RWPE2 (cell line): ENCODE measurements at regions not wholly inside any gene's neighbourhood (a gene's known extent, or its start where the extent isn't known, plus 50 kb on each side); places are given as distances from the start of the nearest gene placed in this dataset.
A peak's percentile ranks its signal among the peaks of the same experiment; 100 is the strongest.

Experiments
- ATAC-seq: fragments of 200-7000 bp; cut with Tn5 transposase; 3 replicates; pipeline ENCODE4 v1.9.1; 2021; ENCODE audit warnings: low read depth
- DNase-seq: peaks from one replicate; pipeline ENCODE4 v3.0.0-alpha.2; 2020; ENCODE audit warnings: low spot score
- H3K27ac ChIP-seq: fragments of 450-650 bp; 2 replicates; pipeline ENCODE4 v1.5.1; 2017; ENCODE audit warnings: mild to moderate bottlenecking; ENCODE audit not compliant: poor library complexity, severe bottlenecking
- H3K27me3 ChIP-seq: fragments of 250-450 bp; sonication (Bioruptor Pico); 2 replicates; pipeline ENCODE4 v1.5.1; 2021; ENCODE audit warnings: mild to moderate bottlenecking, moderate library complexity; ENCODE audit not compliant: insufficient read depth, poor library complexity, severe bottlenecking
- H3K36me3 ChIP-seq: fragments of 250-450 bp; sonication (Bioruptor Pico); 2 replicates; pipeline ENCODE4 v1.5.1; 2020; ENCODE audit warnings: low read depth, mild to moderate bottlenecking, moderate library complexity
- H3K4me1 ChIP-seq: fragments of 250-450 bp; sonication (Bioruptor Pico); 2 replicates; pipeline ENCODE4 v1.5.1; 2021; ENCODE audit warnings: mild to moderate bottlenecking, moderate library complexity; ENCODE audit not compliant: insufficient read depth, poor library complexity, severe bottlenecking
- H3K4me3 ChIP-seq: fragments of 250-450 bp; sonication (Bioruptor Pico); 2 replicates; pipeline ENCODE4 v1.5.1; 2021; ENCODE audit warnings: mild to moderate bottlenecking, moderate library complexity; ENCODE audit not compliant: severe bottlenecking
- H3K9me3 ChIP-seq: fragments of 250-450 bp; sonication (Bioruptor Pico); 2 replicates; pipeline ENCODE4 v1.5.1; 2021; ENCODE audit warnings: mild to moderate bottlenecking, moderate library complexity; ENCODE audit not compliant: severe bottlenecking
- CTCF ChIP-seq: fragments of 450-650 bp; IDR thresholded peaks from one replicate; pipeline ENCODE4 v1.5.1; 2017; ENCODE audit warnings: mild to moderate bottlenecking, moderate library complexity; ENCODE audit not compliant: poor library complexity, severe bottlenecking

GRCh38 chr13:99836291-99836690 is 135.3 kb downstream of the ZIC5 start:
- Histone ChIP-seq H3K27ac (no peak overlapping the region), H3K27me3 (no peaks in the 10 kb centered on the region), H3K4me3 (no peak overlapping the region), H3K9me3 (no peaks in the 10 kb centered on the region), H3K36me3 (no peaks in the 10 kb centered on the region), H3K4me1 (no peaks in the 10 kb centered on the region)
- no peak for ATAC-seq
- TF ChIP-seq CTCF: no peak
- DNase-seq: no peak

- H3K27ac ChIP-seq: no peak overlapping the region
- ATAC-seq (no peak), DNase-seq (no peak)
- no peak for TF ChIP-seq CTCF
- no peaks in the 10 kb centered on the region for H3K4me1 ChIP-seq
- H3K27me3 ChIP-seq: no peaks in the 10 kb centered on the region
- no peak overlapping the region for H3K4me3 ChIP-seq
- H3K36me3 ChIP-seq: no peaks in the 10 kb centered on the region
- no peaks in the 10 kb centered on the region for H3K9me3 ChIP-seq
These were observed 136.1 kb downstream of the ZIC5 start for GRCh38 chr13:99835442-99835841.

- TF ChIP-seq CTCF: no peak
- H3K4me3 ChIP-seq: no peak overlapping the region
- H3K27me3 ChIP-seq: no peaks in the 10 kb centered on the region
- no peaks in the 10 kb centered on the region for H3K4me1 ChIP-seq
- no peaks in the 10 kb centered on the region for H3K9me3 ChIP-seq
- ATAC-seq: peak; percentile 33; the same call in 1 of the 3 replicates
- H3K27ac ChIP-seq: no peak overlapping the region
- no peaks in the 10 kb centered on the region for H3K36me3 ChIP-seq
- DNase-seq: no peak
These were observed 137.3 kb downstream of the ZIC5 start for GRCh38 chr13:99834246-99834645.

GRCh38 chr13:99832347-99832746 is 139.2 kb downstream of the ZIC5 start:
- Histone ChIP-seq H3K36me3 (no peaks in the 10 kb centered on the region), H3K4me3 (no peak overlapping the region), H3K4me1 (no peaks in the 10 kb centered on the region), H3K27me3 (no peaks in the 10 kb centered on the region), H3K9me3 (no peaks in the 10 kb centered on the region), H3K27ac (no peak overlapping the region)
- TF ChIP-seq CTCF: no peak
- DNase-seq (no peak), ATAC-seq (no peak)

GRCh38 chr13:99830931-99831330 is 140.6 kb downstream of the ZIC5 start:
- Histone ChIP-seq H3K27me3 (no peaks in the 10 kb centered on the region), H3K4me3 (no peak overlapping the region), H3K36me3 (no peaks in the 10 kb centered on the region), H3K27ac (no peak overlapping the region), H3K9me3 (no peaks in the 10 kb centered on the region), H3K4me1 (no peaks in the 10 kb centered on the region)
- no peak for DNase-seq
- TF ChIP-seq CTCF: no peak
- ATAC-seq: no peak
